ENCODE measurements at regions not wholly inside any gene's neighbourhood (a gene's known extent, or its start where the extent isn't known, plus 50 kb on each side); places are given as distances from the start of the nearest gene placed in this dataset.

DNA sequence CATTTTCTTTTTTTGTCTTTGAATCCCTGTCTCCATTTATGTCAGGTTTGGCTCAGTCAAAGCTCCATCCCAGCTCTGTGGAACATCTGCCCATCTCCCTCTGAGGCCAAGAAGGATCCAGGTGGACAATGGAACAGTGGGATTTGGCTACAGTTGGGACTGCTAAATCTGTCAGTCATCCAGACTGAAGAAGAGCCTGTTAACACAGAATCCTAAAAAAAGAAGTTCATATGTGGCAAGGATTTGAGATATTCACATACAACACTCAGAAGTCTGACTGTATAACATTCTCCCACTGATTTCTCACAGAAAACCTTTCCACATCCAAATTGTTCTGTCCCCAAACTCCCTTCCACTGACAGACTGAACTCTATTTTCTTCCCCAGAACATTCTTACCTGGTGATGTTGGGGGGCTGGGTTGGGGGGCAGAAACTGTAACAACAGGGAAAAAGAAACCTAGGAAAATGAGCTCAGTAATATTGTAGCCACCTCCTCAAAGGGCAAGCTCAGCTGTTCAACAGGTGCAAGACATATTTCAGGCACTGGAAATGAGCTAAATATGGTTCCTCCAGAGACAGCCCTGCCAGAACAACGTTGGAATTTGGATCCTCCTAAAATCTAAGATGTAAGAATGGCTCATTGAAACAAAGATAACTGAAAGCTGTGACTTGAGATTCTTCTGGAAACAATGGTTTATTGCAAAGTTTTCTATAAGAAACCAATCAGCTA is 301.5 kb upstream of the CDH5 start:
- TF ChIP-seq RAD21 (IDR thresholded peaks at IDR 0.05; ENCODE audit: low read depth) (no peak), ZBTB7A (IDR thresholded peaks at IDR 0.05; ENCODE audit: low read depth) (no peak)

DNA sequence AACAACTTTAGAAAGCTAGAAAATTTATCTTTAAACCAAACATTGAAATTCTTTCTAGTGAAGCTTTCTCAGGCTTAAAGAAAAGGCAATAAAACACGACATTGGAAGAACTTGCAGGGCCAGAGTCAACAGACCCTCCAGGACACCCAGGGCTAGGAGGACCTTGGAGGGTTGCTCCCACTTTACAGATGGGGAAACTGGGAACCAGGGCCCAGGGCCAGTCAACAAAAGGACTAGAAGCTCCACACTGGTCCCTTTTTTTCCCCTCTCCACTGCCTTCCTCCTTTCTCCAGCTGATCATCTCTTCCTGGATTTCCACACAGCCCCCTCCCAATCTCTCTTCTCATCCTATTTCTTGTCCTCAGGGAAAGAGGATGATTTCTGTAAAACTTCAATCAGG is 307.7 kb upstream of the CDH5 start:
- TF ChIP-seq EGR1 (IDR thresholded peaks at IDR 0.05) = no peak
- TF ChIP-seq TCF12 (IDR thresholded peaks at IDR 0.05; ENCODE audit: low read depth) = no peak

DNA sequence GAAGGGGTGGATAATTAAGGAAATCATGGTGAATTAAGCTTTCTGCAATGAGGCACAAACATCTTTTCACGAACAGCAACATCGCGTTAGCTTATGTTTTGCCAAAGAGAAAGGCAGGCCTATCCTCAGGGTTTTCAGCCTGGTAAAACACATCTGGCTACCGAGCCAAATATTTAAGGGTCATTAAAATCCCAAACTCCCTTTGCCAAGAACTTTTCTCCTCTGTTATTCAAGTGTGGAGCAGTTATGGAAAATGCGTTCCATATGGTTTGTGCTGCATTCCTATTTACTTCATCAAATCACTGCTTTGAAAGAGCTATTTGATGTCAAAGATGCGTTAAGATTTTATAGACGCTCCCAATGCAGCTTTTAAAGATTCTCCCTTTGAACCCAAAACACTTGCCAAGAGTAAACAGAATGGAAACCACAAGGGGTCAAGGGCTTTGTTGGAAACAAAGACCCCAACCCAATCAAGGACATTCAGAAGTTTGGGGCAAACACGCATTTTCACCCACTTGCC is 308.3 kb upstream of the CDH5 start:
- TF ChIP-seq TEAD4 (IDR thresholded peaks at IDR 0.05) (no peak), FOXM1 (IDR thresholded peaks at IDR 0.05; ENCODE audit: borderline replicate concordance, low read depth) (no peak), CEBPB (IDR thresholded peaks at IDR 0.05) (no peak), TCF12 (IDR thresholded peaks at IDR 0.05; ENCODE audit: low read depth) (no peak), TAF1 (IDR thresholded peaks at IDR 0.05; ENCODE audit: low read depth) (no peak), RAD21 (IDR thresholded peaks at IDR 0.05; ENCODE audit: low read depth) (no peak), YY1 (IDR thresholded peaks at IDR 0.05; ENCODE audit: low read depth) (no peak), EGR1 (IDR thresholded peaks at IDR 0.05) (no peak), NFIC (IDR thresholded peaks at IDR 0.05) (no peak), EP300 (IDR thresholded peaks at IDR 0.05; ENCODE audit: borderline replicate concordance) (no peak), CREB1 (IDR thresholded peaks at IDR 0.05; ENCODE audit: low read depth) (no peak), ZBTB7A (IDR thresholded peaks at IDR 0.05; ENCODE audit: low read depth) (no peak)
- TF ChIP-seq, protein P1, sequence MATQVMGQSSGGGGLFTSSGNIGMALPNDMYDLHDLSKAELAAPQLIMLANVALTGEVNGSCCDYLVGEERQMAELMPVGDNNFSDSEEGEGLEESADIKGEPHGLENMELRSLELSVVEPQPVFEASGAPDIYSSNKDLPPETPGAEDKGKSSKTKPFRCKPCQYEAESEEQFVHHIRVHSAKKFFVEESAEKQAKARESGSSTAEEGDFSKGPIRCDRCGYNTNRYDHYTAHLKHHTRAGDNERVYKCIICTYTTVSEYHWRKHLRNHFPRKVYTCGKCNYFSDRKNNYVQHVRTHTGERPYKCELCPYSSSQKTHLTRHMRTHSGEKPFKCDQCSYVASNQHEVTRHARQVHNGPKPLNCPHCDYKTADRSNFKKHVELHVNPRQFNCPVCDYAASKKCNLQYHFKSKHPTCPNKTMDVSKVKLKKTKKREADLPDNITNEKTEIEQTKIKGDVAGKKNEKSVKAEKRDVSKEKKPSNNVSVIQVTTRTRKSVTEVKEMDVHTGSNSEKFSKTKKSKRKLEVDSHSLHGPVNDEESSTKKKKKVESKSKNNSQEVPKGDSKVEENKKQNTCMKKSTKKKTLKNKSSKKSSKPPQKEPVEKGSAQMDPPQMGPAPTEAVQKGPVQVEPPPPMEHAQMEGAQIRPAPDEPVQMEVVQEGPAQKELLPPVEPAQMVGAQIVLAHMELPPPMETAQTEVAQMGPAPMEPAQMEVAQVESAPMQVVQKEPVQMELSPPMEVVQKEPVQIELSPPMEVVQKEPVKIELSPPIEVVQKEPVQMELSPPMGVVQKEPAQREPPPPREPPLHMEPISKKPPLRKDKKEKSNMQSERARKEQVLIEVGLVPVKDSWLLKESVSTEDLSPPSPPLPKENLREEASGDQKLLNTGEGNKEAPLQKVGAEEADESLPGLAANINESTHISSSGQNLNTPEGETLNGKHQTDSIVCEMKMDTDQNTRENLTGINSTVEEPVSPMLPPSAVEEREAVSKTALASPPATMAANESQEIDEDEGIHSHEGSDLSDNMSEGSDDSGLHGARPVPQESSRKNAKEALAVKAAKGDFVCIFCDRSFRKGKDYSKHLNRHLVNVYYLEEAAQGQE (IDR thresholded peaks at IDR 0.05; ENCODE audit: low read depth) = no peak
- TF ChIP-seq, protein P2, sequence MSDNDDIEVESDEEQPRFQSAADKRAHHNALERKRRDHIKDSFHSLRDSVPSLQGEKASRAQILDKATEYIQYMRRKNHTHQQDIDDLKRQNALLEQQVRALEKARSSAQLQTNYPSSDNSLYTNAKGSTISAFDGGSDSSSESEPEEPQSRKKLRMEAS (IDR thresholded peaks at IDR 0.05) = no peak
- TF ChIP-seq, protein P3, sequence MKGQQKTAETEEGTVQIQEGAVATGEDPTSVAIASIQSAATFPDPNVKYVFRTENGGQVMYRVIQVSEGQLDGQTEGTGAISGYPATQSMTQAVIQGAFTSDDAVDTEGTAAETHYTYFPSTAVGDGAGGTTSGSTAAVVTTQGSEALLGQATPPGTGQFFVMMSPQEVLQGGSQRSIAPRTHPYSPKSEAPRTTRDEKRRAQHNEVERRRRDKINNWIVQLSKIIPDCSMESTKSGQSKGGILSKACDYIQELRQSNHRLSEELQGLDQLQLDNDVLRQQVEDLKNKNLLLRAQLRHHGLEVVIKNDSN (IDR thresholded peaks at IDR 0.05) = no peak

DNA sequence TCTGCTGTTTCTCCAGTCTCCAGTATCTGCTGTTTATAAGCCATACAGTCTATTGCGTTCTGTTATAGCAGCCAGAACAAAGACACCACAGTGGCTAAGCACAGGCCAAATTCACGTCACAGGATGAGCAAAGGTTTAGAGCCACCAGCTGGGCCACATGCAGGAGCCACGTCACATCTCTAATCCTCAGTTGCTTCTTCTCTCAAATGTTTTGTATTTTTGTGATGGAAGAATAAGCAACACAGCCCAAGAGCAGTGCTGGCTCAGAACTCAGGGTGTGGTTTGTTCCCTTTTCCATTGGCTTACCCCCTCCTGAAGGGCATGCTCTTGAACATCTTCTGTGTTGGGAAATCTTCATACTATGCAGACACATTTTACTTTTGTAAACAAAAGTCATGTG is 309.4 kb upstream of the CDH5 start:
- TF ChIP-seq ZBTB7A (IDR thresholded peaks at IDR 0.05; ENCODE audit: low read depth) (no peak), CREB1 (IDR thresholded peaks at IDR 0.05; ENCODE audit: low read depth) (no peak), NFIC (IDR thresholded peaks at IDR 0.05) (no peak), TAF1 (IDR thresholded peaks at IDR 0.05; ENCODE audit: low read depth) (no peak), TCF12 (IDR thresholded peaks at IDR 0.05; ENCODE audit: low read depth) (no peak), EGR1 (IDR thresholded peaks at IDR 0.05) (no peak), RAD21 (IDR thresholded peaks at IDR 0.05; ENCODE audit: low read depth) (no peak)
- TF ChIP-seq, protein P2 (IDR thresholded peaks at IDR 0.05) = no peak

DNA sequence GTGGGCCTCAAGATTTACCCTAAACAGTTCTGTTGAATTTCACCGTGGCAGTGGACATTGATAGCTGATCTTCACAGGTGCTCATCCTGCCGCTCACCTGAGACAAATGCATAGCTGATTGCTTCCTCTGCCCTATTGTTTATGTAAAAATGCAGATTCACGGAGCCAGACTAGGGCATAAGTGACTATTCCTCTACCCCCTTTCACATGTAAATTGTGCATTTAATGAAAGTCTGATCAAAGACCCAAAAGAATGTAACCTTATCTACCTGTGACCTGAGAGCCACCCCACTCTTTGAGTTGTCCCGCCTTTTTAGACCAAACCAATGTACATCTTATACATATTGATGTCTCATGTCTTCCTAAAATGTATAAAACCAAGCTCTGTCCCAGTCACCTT is 312.4 kb upstream of the CDH5 start:
- no peak for TF ChIP-seq FOXM1 (IDR thresholded peaks at IDR 0.05; ENCODE audit: borderline replicate concordance, low read depth)
- no peak for TF ChIP-seq EP300 (IDR thresholded peaks at IDR 0.05; ENCODE audit: borderline replicate concordance)
- TF ChIP-seq RAD21 (IDR thresholded peaks at IDR 0.05; ENCODE audit: low read depth) = no peak
- TF ChIP-seq TAF1 (IDR thresholded peaks at IDR 0.05; ENCODE audit: low read depth) = no peak
- TF ChIP-seq, protein P2 (IDR thresholded peaks at IDR 0.05) = no peak
- TF ChIP-seq EGR1 (IDR thresholded peaks at IDR 0.05) = no peak

DNA sequence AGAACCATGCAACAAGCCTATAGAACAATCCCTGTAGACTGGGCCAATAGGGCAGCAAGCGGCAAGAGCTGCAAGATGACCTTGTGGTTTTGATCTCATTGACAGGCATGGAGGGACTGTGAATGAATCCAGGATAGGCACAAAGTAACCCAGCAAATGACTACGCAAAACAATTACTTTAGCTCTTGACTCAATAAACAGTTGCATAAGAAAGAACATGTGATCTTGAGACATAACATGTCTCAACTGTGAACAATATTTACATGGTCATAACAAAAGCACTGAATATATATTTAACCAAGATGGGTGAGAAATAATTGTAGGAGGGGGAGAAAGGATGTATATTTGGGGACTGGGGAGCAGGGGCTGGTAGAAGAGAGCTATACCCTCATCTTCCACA is 313.7 kb upstream of the CDH5 start:
- TF ChIP-seq EP300 (IDR thresholded peaks at IDR 0.05; ENCODE audit: borderline replicate concordance) (no peak), RAD21 (IDR thresholded peaks at IDR 0.05; ENCODE audit: low read depth) (no peak), CEBPB (IDR thresholded peaks at IDR 0.05) (no peak), TEAD4 (IDR thresholded peaks at IDR 0.05) (no peak), TCF12 (IDR thresholded peaks at IDR 0.05; ENCODE audit: low read depth) (no peak), EGR1 (IDR thresholded peaks at IDR 0.05) (no peak), YY1 (IDR thresholded peaks at IDR 0.05; ENCODE audit: low read depth) (no peak), CREB1 (IDR thresholded peaks at IDR 0.05; ENCODE audit: low read depth) (no peak)
- TF ChIP-seq, protein P2 (IDR thresholded peaks at IDR 0.05) = no peak
- TF ChIP-seq, protein P1 (IDR thresholded peaks at IDR 0.05; ENCODE audit: low read depth) = no peak
- TF ChIP-seq, protein P3 (IDR thresholded peaks at IDR 0.05) = no peak

Measured in Ishikawa (cell line).